IMR-90 (cell line): ENCODE measurements at regions not wholly inside any gene's neighbourhood (a gene's known extent, or its start where the extent isn't known, plus 50 kb on each side); places are given as distances from the start of the nearest gene placed in this dataset.

Experiments used
- ATAC-seq: fragments of 200-7000 bp; cut with Tn5 transposase; 2 replicates; pipeline ENCODE4 v1.9.1; 2020; ENCODE audit warnings: low read depth, mild to moderate bottlenecking, moderate library complexity
- BruUV-seq: library from RNA; stranded (reverse); fragments of 400-500 nt; replicated peaks from 2 replicates; lab custom pipeline; 2021; lab: Mats Ljungman, UMichigan
- CTCF ChIA-PET: fragments of 300-600 bp; formaldehyde crosslinking; extraction: SDS; loops from one replicate; lab custom pipeline; 2021; ENCODE audit warnings: antibody characterized with exemption; lab: Yijun Ruan, JAX
- POLR2A ChIA-PET: fragments of 300-600 bp; sonication (Branson Sonifier 250); formaldehyde crosslinking; loops from one replicate; lab custom pipeline; 2022; ENCODE audit warnings: antibody characterized with exemption; ENCODE audit not compliant: unreplicated experiment; lab: Charles Lee
- DNase-seq: peaks from one replicate; pipeline ENCODE4 v3.0.0; 2013
- H2AFZ ChIP-seq: replicated peaks from 2 replicates; pipeline ENCODE3; 2013; ENCODE audit warnings: low read length, mild to moderate bottlenecking; ENCODE audit not compliant: poor library complexity
- H2AK5ac ChIP-seq: 2 replicates; pipeline ENCODE4 v1.6.1; 2013; ENCODE audit warnings: low read depth, low read length, inconsistent platforms
- H2AK9ac ChIP-seq: replicated peaks from 2 replicates; pipeline ENCODE3; 2013; ENCODE audit warnings: mild to moderate bottlenecking, low read depth, low read length, moderate library complexity; ENCODE audit not compliant: poor library complexity
- H2BK120ac ChIP-seq: 2 replicates; pipeline ENCODE4 v1.6.1; 2013; ENCODE audit warnings: low read depth, low read length, inconsistent platforms
- H2BK15ac ChIP-seq: 3 replicates; pipeline ENCODE4 v1.6.1; 2013; ENCODE audit warnings: low read depth, low read length, inconsistent platforms
- H2BK20ac ChIP-seq: 2 replicates; pipeline ENCODE4 v1.6.1; 2013; ENCODE audit warnings: low read depth, mild to moderate bottlenecking, inconsistent platforms, low read length, moderate library complexity
- H2BK5ac ChIP-seq: 2 replicates; pipeline ENCODE4 v1.6.1; 2013; ENCODE audit warnings: mild to moderate bottlenecking, low read depth, low read length, inconsistent platforms; ENCODE audit not compliant: poor library complexity, severe bottlenecking
- H3K14ac ChIP-seq: replicated peaks from 2 replicates; pipeline ENCODE4 v1.6.1; 2013; ENCODE audit warnings: low read depth, low read length, inconsistent platforms
- H3K18ac ChIP-seq: 2 replicates; pipeline ENCODE4 v1.6.1; 2013; ENCODE audit warnings: low read depth, low read length, control low read depth
- H3K23ac ChIP-seq: 2 replicates; pipeline ENCODE4 v1.6.1; 2013; ENCODE audit warnings: low read depth, low read length, inconsistent platforms
- H3K27ac ChIP-seq: 2 replicates; pipeline ENCODE4 v1.5.1; 2013; ENCODE audit warnings: mild to moderate bottlenecking, control low read depth, low read length; ENCODE audit not compliant: insufficient read depth
- H3K27me3 ChIP-seq: 2 replicates; pipeline ENCODE4 v1.6.1; 2013; ENCODE audit warnings: low read length; ENCODE audit not compliant: control insufficient read depth, insufficient read depth
- H3K36me3 ChIP-seq: 2 replicates; pipeline ENCODE4 v1.6.1; 2013; ENCODE audit warnings: low read length, mixed read lengths; ENCODE audit not compliant: control insufficient read depth, insufficient read depth
- H3K4ac ChIP-seq: 2 replicates; pipeline ENCODE4 v1.6.1; 2013; ENCODE audit warnings: low read depth, low read length, inconsistent platforms
- H3K4me1 ChIP-seq: 2 replicates; pipeline ENCODE4 v1.6.1; 2013; ENCODE audit warnings: low read length, mixed read lengths; ENCODE audit not compliant: control insufficient read depth, insufficient read depth
- H3K4me2 ChIP-seq: 2 replicates; pipeline ENCODE4 v1.6.1; 2013; ENCODE audit warnings: low read depth, mild to moderate bottlenecking, control low read depth, low read length, moderate library complexity
- H3K4me3 ChIP-seq: 2 replicates; pipeline ENCODE4 v1.5.1; 2013; ENCODE audit warnings: low read depth, mild to moderate bottlenecking, control low read depth, low read length, moderate library complexity; ENCODE audit not compliant: insufficient read depth
- H3K56ac ChIP-seq: 2 replicates; pipeline ENCODE4 v1.6.1; 2013; ENCODE audit warnings: low read length, inconsistent platforms; ENCODE audit not compliant: insufficient read depth; ENCODE audit errors: extremely low read depth
- H3K79me1 ChIP-seq, 2 experiments: 2 replicates each; pipeline ENCODE4 v1.6.1; 2013; ENCODE audit warnings: low read length in 2 of 2, inconsistent platforms in 1 of 2, low read depth in 1 of 2
- H3K9ac ChIP-seq: 2 replicates; pipeline ENCODE4 v1.6.1; 2013; ENCODE audit warnings: low read depth, low read length, control low read depth
- H3K9me1 ChIP-seq: 2 replicates; pipeline ENCODE4 v1.6.1; 2013; ENCODE audit warnings: low read length, inconsistent platforms; ENCODE audit not compliant: insufficient read depth
- H3K9me3 ChIP-seq: 2 replicates; pipeline ENCODE4 v1.6.1; 2013; ENCODE audit warnings: low read length; ENCODE audit not compliant: control insufficient read depth, insufficient read depth
- H4K20me1 ChIP-seq: 2 replicates; pipeline ENCODE4 v1.6.1; 2013; ENCODE audit warnings: low read length, inconsistent platforms; ENCODE audit not compliant: insufficient read depth
- H4K5ac ChIP-seq: 2 replicates; pipeline ENCODE4 v1.6.1; 2013; ENCODE audit warnings: mild to moderate bottlenecking, low read depth, low read length, control low read depth
- H4K8ac ChIP-seq, 2 experiments: 2 replicates each; pipeline ENCODE4 v1.6.1; 2013; ENCODE audit warnings: low read depth in 2 of 2, low read length in 2 of 2, control low read depth in 1 of 2, inconsistent platforms in 1 of 2
- H4K91ac ChIP-seq: 2 replicates; pipeline ENCODE4 v1.6.1; 2013; ENCODE audit warnings: low read depth, low read length, inconsistent platforms; ENCODE audit not compliant: insufficient read depth
- BHLHE40 ChIP-seq: fragments of 150-350 bp; IDR thresholded peaks from 2 replicates; pipeline ENCODE4 v1.6.1; 2016; ENCODE audit warnings: mild to moderate bottlenecking, low read depth, low read length
- CEBPB ChIP-seq: IDR thresholded peaks from 2 replicates; pipeline ENCODE4 v1.6.1; 2012; ENCODE audit warnings: low read depth, low read length, improper control_type of control experiment
- CHD1 ChIP-seq: IDR thresholded peaks from 2 replicates; pipeline ENCODE4 v1.6.1; 2012; ENCODE audit warnings: low read depth, low read length, improper control_type of control experiment
- CTCF ChIP-seq: conservative IDR thresholded peaks from 2 replicates; pipeline ENCODE4 v1.5.1; 2012; ENCODE audit warnings: mild to moderate bottlenecking, low read depth, low read length, improper control_type of control experiment
- ELK1 ChIP-seq: fragments of 150-350 bp; IDR thresholded peaks from 2 replicates; pipeline ENCODE4 v1.6.1; 2016; ENCODE audit warnings: low read depth, mild to moderate bottlenecking, low read length, moderate library complexity, borderline replicate concordance
- FOS ChIP-seq: fragments of 150-350 bp; IDR thresholded peaks from 2 replicates; pipeline ENCODE4 v1.6.1; 2016; ENCODE audit warnings: low read depth, low read length
- MAFK ChIP-seq: IDR thresholded peaks from 2 replicates; pipeline ENCODE4 v1.6.1; 2012; ENCODE audit warnings: low read depth, low read length, improper control_type of control experiment
- MAZ ChIP-seq: IDR thresholded peaks from 2 replicates; pipeline ENCODE4 v1.6.1; 2012; ENCODE audit warnings: low read depth, mild to moderate bottlenecking, low read length, improper control_type of control experiment, moderate library complexity, borderline replicate concordance
- MXI1 ChIP-seq: IDR thresholded peaks from 2 replicates; pipeline ENCODE4 v1.6.1; 2012; ENCODE audit warnings: low read depth, mild to moderate bottlenecking, low read length, moderate library complexity, borderline replicate concordance
- NFE2L2 ChIP-seq: fragments of 150-350 bp; IDR thresholded peaks from 2 replicates; pipeline ENCODE4 v1.6.1; 2016; ENCODE audit warnings: low read depth, mild to moderate bottlenecking, low read length
- POLR2A ChIP-seq: IDR thresholded peaks from 2 replicates; pipeline ENCODE4 v1.6.1; 2012; ENCODE audit warnings: mild to moderate bottlenecking, low read depth, low read length
- RAD21 ChIP-seq: IDR thresholded peaks from 2 replicates; pipeline ENCODE4 v1.6.1; 2012; ENCODE audit warnings: low read length, improper control_type of control experiment
- RCOR1 ChIP-seq: IDR thresholded peaks from 2 replicates; pipeline ENCODE4 v1.6.1; 2012; ENCODE audit warnings: mild to moderate bottlenecking, low read length, improper control_type of control experiment; ENCODE audit not compliant: insufficient replicate concordance
- RFX5 ChIP-seq: IDR thresholded peaks from 2 replicates; pipeline ENCODE4 v1.8.0; 2012; ENCODE audit warnings: low read depth, mild to moderate bottlenecking, low read length, moderate library complexity
- SMC3 ChIP-seq: fragments of 150-350 bp; IDR thresholded peaks from 2 replicates; pipeline ENCODE4 v1.6.1; 2016; ENCODE audit warnings: low read depth, mild to moderate bottlenecking, antibody characterized with exemption, low read length, moderate library complexity
- USF2 ChIP-seq: fragments of 150-350 bp; IDR thresholded peaks from 2 replicates; pipeline ENCODE4 v1.6.1; 2017; ENCODE audit warnings: mild to moderate bottlenecking, antibody characterized with exemption, low read length, low read depth
- WGBS, 2 experiments: methylation state at CpG; one replicate each; pipeline versions ENCODE4 v1.1.5 to v1.1.7; 2013; ENCODE audit warnings: missing lambda C conversion rate in 2 of 2; ENCODE audit not compliant: insufficient read length in 1 of 2; ENCODE audit errors: extremely low coverage in 2 of 2; 5-methylcytosine and 5-hydroxymethylcytosine counted together
- dilution Hi-C: fragments of 300-500 bp; cut with HindIII; formaldehyde crosslinking; loops from one replicate; pipeline ENCODE4 v1.14.3; 2018; ENCODE audit warnings: low sequenced_read_pairs; ENCODE audit not compliant: unreplicated experiment
- in situ Hi-C: fragments of 300-500 bp; cut with MboI; formaldehyde crosslinking; loops from 3 replicates; pipeline ENCODE4 v1.14.3; 2019; ENCODE audit warnings: low sequenced_read_pairs, inconsistent platforms, mixed read lengths
- intact Hi-C: fragments of 100-400 bp; cut with micrococcal nuclease; formaldehyde crosslinking; loops from 2 replicates; pipeline ENCODE4 v1.10.0; 2022

GRCh38 chr2:211014906-211015305 lies 458.5 kb downstream of the CPS1 start:
- ChIA-PET POLR2A (no interaction called here), CTCF (no interaction called here)
- Histone ChIP-seq H2AFZ (no peak overlapping the region), H3K9me1 (no peaks in the 10 kb centered on the region), H3K4me1 (no peaks in the 10 kb centered on the region), H3K9me3 (no peaks in the 10 kb centered on the region; the same call in 1 of the 2 replicates), H2BK15ac (no peak overlapping the region), H3K79me1 (no peaks in the 10 kb centered on the region), H3K36me3 (no peaks in the 10 kb centered on the region), H4K8ac (no peak overlapping the region), H4K91ac (no peak overlapping the region), H3K56ac (no peak overlapping the region), H2AK9ac (no peak overlapping the region), H2BK5ac (no peak overlapping the region), H3K4ac (no peak overlapping the region), H3K4me3 (no peak overlapping the region), H3K14ac (no peak overlapping the region), H3K23ac (no peak overlapping the region), H2BK120ac (no peak overlapping the region), H3K9ac (no peak overlapping the region), H3K18ac (no peak overlapping the region), H3K27me3 (no peaks in the 10 kb centered on the region), H4K5ac (no peak overlapping the region), H2AK5ac (no peak overlapping the region), H3K27ac (no peak overlapping the region), H4K20me1 (no peaks in the 10 kb centered on the region), H2BK20ac (no peak overlapping the region), H3K4me2 (no peak overlapping the region)
- ATAC-seq: no peak
- TF ChIP-seq CTCF (no peak), RAD21 (no peak), POLR2A (no peak), CEBPB (no peak), USF2 (no peak), ELK1 (no peak), MAZ (no peak), FOS (no peak), CHD1 (no peak), NFE2L2 (no peak), MXI1 (no peak), RCOR1 (no peak), BHLHE40 (no peak), SMC3 (no peak), RFX5 (no peak), MAFK (no peak)
- BruUV-seq: no TSS peak
- in situ Hi-C loops: no loop called here
- intact Hi-C loops: no loop called here
- no CpG with 5 or more reads among the region's 2 CpGs for WGBS, 2 experiments
- dilution Hi-C loops: no loop called here
- DNase-seq: no peak
